ENCODE measurements at regions not wholly inside any gene's neighbourhood (a gene's known extent, or its start where the extent isn't known, plus 50 kb on each side); places are given as distances from the start of the nearest gene placed in this dataset.

DNA sequence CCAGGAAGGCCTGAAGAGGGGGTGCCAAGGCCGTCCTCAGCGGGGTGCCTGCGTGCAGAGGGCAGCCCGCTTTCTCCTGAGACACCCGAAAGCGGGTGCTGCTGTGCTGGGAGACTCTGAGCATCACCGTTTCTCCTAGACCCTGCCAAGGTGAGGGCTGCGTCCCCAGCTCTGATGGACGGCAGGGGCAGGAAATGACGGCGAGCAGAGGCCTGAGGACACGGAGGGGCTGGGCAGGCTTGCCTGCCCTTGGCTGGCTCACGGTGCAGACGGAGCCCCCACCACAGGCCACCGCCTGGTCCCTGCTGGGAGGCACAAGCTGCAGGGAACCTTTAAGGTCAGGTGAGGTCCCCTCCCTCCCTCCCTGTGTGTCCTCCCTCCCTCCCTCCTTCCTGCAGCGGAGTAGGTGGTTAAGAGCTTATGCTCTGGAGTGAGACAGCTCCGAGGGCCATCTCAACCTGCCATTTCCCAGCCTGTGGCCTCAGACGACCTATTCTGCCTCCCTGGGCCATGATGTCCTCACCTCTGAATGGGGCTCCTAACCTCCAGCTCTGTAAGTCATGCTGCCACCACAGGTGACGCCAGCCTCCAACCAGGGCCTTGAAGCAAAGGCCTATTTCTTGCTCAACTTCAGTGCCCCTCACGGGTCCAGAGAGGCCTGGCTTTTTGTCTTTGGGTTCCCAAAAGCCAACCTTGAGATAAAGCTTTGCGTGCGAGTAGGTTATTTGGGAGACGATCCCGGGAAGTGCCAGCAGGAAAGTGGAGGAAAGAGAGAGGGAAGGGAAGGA lies 54.2 kb upstream of the GRPEL1 start:
- no peak for DNase-seq (ENCODE audit: extremely low spot score, unreplicated experiment)
- H3K4me1 Mint-ChIP-seq (ENCODE audit: unreplicated experiment), result peaks cover 6% of the 10 kb centered on the region
- H3K27me3 Mint-ChIP-seq, result peaks cover 29% of the 10 kb centered on the region
- no peaks in the 10 kb centered on the region for H3K9me3 Mint-ChIP-seq
- no peak overlapping the region for H3K27ac Mint-ChIP-seq
- no peak overlapping the region for H3K4me3 Mint-ChIP-seq
- TF ChIP-seq, protein P1, sequence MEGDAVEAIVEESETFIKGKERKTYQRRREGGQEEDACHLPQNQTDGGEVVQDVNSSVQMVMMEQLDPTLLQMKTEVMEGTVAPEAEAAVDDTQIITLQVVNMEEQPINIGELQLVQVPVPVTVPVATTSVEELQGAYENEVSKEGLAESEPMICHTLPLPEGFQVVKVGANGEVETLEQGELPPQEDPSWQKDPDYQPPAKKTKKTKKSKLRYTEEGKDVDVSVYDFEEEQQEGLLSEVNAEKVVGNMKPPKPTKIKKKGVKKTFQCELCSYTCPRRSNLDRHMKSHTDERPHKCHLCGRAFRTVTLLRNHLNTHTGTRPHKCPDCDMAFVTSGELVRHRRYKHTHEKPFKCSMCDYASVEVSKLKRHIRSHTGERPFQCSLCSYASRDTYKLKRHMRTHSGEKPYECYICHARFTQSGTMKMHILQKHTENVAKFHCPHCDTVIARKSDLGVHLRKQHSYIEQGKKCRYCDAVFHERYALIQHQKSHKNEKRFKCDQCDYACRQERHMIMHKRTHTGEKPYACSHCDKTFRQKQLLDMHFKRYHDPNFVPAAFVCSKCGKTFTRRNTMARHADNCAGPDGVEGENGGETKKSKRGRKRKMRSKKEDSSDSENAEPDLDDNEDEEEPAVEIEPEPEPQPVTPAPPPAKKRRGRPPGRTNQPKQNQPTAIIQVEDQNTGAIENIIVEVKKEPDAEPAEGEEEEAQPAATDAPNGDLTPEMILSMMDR (conservative IDR thresholded peaks at IDR 0.05), result no peak
- H3K36me3 Mint-ChIP-seq, result no peaks in the 10 kb centered on the region

DNA sequence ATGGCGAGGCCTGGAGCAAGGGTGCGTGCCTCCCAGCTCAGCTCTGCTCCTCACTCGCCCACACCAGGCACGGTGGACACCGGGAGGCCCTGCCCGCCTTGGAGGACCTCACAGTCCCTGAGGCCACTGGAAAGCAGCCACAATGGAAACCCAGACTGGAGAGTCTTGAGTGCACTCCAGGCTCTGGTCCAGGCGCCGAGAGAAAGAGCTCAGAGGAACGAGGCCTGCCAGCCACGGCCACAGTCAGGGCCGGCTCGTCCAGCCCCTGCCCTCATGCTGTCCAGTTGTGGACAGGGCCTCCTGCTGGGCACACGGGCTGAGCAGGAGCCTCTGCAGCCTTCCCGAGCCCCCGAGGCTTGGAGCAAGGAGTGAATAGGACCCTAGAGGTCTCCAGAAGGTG lies 53.3 kb upstream of the GRPEL1 start:
- H3K36me3 Mint-ChIP-seq, result no peaks in the 10 kb centered on the region
- H3K27ac Mint-ChIP-seq, result no peak overlapping the region
- no peak for DNase-seq (ENCODE audit: extremely low spot score, unreplicated experiment)
- H3K9me3 Mint-ChIP-seq, result no peaks in the 10 kb centered on the region
- H3K4me3 Mint-ChIP-seq, result no peak overlapping the region
- peaks cover 6% of the 10 kb centered on the region for H3K4me1 Mint-ChIP-seq (ENCODE audit: unreplicated experiment)
- TF ChIP-seq, protein P1 (conservative IDR thresholded peaks at IDR 0.05), result no peak
- peaks cover 29% of the 10 kb centered on the region for H3K27me3 Mint-ChIP-seq

DNA sequence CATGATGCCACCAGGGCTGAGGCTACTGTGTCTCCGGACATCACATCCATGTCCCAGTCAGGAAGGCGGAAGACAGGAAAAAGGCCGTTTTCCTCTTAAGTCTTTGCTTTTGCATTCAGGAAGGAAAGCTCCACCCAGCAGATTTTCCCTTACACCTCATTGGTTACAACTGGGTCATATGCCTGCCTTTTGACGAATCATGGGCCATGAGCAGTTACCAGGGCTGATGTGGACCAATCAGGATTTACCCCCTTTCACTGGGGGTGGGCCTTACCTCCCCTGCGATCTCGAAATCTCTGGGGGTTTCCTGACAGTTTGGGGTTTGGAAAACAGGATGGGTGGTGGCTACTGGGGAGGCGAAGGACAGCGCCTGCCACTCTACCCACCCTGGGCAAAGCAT lies 52.5 kb upstream of the GRPEL1 start:
- Mint-ChIP-seq H3K27ac (no peak overlapping the region), H3K36me3 (no peaks in the 10 kb centered on the region), H3K4me1 (ENCODE audit: unreplicated experiment) (peaks cover 6% of the 10 kb centered on the region), H3K9me3 (no peaks in the 10 kb centered on the region), H3K4me3 (no peak overlapping the region), H3K27me3 (peaks cover 34% of the 10 kb centered on the region)
- TF ChIP-seq, protein P1 (conservative IDR thresholded peaks at IDR 0.05), result no peak
- DNase-seq (ENCODE audit: extremely low spot score, unreplicated experiment), result no peak

DNA sequence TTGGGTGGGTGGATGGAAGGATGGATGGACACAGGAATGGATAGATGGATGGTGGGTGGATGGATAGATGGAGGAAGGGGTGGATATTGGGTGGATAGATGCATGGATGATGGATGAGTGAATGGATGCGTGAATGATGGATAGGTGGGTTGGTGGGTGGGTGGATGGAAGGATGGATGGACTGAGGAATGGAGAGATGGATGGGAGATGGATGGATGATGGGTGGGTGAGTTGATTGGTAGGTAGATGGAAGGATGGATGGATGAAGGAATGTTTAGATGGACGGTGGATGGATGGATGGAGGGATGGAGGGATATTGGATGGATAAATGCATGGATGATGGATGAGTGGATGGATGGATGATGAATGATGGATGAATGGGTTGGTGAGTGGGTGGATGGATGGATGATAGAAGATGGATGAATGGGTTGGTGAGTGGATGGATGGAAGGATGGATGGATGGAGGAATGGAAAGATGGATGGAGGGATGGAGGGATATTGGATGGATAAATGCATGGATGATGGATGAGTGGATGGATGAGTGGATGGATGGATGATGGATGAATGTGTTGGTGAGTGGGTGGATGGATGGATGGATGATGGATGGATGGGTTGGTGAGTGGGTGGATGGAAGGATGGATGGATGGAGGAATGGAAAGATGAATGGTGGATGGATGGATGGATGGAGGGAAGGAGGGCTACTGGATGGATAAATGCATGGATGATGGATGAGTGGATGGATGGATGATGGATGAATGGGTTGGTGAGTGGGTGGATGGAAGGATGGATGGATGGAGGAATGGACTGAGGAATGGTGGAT lies 50.4 kb upstream of the GRPEL1 start:
- H3K4me1 Mint-ChIP-seq (ENCODE audit: unreplicated experiment), result no peaks in the 10 kb centered on the region
- no peak overlapping the region for H3K27ac Mint-ChIP-seq
- H3K27me3 Mint-ChIP-seq, result peaks cover 36% of the 10 kb centered on the region
- TF ChIP-seq, protein P1 (conservative IDR thresholded peaks at IDR 0.05), result no peak
- no peak for DNase-seq (ENCODE audit: extremely low spot score, unreplicated experiment)
- H3K36me3 Mint-ChIP-seq, result no peaks in the 10 kb centered on the region
- no peaks in the 10 kb centered on the region for H3K9me3 Mint-ChIP-seq
- no peak overlapping the region for H3K4me3 Mint-ChIP-seq
